GM21619 (cell line): ENCODE measurements at regions not wholly inside any gene's neighbourhood (a gene's known extent, or its start where the extent isn't known, plus 50 kb on each side); places are given as distances from the start of the nearest gene placed in this dataset.

Experiments
- ATAC-seq: cut with Tn5 transposase; IDR thresholded peaks from one replicate; pipeline ENCODE4 v1.9.1; 2021; ENCODE audit not compliant: unreplicated experiment

DNA sequence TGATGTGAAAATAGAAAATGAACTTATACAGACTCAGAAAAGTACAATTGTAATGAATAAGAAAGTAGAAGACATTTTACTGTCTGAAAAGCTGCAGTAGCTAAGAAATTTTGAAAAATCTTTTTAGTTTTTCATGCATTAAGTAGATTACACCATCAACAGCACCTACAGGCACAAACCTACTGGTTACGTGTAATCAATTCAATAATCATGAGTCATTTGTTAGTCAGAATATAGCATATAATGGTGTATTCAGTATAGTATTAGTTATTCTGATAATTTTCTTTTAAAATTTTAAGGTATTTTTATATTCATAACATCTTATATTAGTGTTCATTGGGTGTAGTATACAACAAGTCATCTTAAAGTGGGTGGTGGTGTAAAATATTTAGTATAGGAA, 550.5 kb upstream of the GBE1 start:
- ATAC-seq: no peak

DNA sequence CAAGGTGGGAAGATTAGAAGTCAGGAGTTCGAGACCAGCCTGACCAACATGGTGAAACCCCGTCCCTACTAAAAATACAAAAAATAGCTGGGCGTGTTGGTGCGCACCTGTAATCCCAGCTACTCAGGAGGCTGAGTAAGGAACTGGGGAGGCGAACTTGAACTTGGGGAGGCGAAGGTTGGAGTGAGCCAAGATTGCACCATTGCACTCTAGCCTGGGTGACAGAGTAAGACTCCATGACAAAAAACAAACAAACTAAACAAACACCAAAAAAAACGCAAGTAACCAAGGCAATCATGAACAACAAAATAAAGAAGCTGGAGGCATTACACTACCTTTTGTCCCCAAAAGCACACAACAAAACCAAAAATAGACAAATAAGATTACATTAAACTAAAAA, 547.3 kb upstream of the GBE1 start:
- ATAC-seq: no peak

DNA sequence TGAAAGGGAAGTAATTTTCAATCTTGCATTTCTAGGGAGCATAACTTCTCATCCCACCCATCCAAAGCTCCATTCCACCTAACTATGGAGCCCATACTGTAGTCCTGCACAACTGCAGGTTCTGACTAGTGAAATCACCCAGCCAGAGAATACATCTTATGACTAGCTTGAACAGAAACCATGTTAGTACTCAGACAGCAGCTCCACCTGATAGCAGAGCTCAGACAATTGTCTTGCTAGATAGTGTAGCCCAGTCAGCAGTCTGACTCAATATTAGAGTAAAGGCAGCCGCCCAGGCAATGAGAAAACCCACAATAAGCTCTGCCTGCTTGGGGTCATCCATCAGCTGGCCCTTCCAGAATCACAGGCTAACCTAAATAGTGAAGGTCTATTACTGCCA, 544.7 kb upstream of the GBE1 start:
- ATAC-seq: no peak

DNA sequence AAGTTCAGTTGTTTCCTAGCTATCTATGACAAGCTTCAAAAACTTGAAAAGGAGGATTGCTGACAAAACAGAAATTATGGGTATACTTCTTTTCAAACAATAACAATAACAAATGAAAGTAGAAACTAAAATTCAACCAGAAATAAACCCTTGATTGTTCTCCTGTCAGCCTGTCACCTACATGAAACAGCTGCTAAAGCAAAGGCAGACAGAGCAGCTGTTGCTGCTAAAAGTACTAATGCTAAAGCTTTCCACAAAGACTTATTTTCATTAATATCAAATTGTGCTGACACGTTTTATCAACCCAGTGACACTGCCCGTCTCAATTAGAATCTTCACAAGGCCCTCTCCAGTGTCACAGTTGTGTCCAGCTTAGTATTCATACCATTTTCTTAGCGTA, 533.2 kb upstream of the GBE1 start:
- ATAC-seq: no peak

DNA sequence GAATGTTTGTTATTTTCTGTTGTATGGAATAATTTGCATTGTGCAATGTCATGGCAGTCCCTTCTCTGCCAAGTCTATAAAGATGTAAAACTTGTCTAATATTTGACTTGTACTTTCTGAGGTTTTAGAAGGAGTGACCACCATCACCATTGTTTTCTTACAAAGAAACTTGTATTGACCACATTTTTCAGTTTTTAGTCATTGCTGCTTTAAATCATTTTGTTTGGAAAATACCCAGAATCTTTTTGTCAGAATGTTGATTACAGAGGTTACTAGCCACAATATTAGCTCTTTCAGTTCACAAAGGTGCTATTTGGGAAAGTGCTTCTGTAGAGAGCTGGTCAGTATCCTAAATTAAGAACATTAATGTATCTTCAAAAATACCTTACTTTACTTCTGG, 532.4 kb upstream of the GBE1 start:
- peak; percentile 84 for ATAC-seq

DNA sequence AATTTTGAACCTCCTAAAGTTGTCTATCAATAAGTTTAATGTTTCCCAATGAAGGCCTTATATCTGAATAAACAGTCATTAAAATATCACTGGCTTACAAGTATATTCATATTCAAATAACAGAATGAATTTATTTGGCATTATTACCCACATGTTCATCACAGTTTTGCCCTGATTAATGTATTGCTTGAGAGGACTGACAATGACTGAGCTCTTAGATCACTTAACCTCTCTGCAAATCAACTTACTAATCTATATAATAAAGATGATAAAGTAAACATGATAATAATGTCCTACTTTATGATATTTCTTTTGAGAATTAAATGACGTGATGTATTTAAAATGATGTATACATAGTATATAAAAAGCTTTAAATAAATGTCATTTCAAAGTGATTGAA, 532.0 kb upstream of the GBE1 start:
- no peak for ATAC-seq

DNA sequence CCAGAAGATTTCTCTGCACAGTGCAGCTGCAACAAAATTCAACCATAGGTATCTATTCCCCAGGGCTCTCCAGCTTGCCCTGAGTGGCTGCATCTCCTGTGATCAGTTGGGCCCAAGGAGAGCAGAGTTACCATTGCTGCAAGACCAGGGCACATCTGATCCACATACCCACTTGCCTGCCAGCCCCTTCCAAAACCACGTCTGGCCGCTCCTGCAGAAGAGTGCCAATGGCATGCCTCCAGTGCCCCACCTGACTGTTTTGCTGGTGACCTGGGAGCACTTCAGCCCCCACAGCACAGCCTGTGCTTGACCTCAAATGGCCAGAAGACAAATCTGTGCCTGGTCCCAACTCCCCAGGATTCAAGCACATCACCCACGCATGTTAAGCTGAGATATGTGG, 526.1 kb upstream of the GBE1 start:
- ATAC-seq: no peak

DNA sequence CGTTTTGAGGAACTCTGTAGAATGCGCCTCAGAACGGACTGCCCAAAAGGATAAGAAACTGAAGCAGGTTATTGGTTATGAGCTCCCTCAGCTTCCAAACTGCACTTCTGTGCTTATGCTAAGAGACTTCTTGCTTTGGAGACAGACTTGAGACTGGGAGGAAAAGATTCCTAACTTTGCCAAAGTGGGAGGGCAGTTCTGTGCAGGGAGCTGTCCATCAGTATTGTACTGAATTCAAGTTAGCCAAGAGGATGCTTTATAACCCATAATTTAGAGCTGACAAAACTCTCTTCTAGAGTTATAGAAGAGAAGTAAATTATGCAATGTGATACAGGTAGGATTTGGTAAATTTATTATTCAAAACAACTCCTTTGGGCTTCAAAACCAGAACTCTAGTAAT, 519.8 kb upstream of the GBE1 start:
- no peak for ATAC-seq

DNA sequence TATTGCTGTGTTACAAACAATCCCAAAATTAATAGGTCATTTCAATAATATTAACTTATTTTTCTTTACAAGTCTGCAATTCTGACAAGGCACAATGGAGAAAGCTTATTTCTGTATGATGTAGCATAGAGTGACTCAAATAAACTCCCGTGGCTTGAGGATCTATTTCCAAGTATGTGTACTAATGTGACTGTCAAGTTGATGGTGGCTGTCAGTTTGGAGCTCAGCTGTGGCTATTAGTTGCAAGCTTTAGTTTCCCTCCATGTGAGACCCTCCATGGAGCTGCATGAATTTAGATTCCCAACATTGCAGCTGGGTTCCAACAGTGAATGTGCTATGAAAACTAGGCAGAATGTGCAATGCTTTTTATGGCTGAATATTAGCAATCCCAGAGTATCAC, 515.5 kb upstream of the GBE1 start:
- no peak for ATAC-seq

DNA sequence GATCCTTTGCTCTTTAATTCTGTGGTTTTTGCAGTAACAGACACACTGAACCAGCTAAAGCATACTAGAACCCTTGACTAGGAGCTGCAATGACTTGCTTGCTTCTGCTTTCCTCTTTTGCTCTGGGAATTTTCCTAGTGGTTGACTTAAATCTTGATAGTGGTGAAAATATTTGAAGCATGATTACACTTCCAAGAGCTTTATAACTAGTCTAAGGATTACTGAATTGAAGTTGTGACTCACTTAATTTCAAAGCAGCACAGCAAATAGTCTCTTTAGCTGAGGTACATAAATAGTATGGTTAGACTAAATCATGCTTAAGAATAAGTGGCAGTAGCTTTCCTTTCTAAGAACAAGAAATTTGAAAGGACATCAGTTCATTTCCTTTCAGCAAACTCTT, 513.5 kb upstream of the GBE1 start:
- no peak for ATAC-seq

DNA sequence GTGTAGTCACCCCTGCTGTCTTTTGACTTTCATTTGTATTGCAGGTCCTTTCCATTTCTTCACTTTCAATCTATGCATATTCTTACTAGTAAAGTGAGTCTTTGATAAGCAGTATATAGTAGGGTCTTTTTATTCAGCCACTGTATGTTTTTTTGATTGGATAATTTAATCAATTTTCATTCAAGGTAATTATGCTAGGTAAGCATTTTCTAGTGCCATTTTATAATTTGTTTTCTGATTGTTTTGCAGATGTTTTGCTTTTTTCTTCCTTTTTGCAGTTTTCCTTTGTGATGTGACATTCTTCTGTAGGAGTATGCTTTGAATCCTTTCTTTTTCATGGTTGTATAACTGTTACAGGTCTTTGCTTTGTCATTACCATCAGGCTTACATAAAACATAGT, 504.3 kb upstream of the GBE1 start:
- ATAC-seq: no peak

DNA sequence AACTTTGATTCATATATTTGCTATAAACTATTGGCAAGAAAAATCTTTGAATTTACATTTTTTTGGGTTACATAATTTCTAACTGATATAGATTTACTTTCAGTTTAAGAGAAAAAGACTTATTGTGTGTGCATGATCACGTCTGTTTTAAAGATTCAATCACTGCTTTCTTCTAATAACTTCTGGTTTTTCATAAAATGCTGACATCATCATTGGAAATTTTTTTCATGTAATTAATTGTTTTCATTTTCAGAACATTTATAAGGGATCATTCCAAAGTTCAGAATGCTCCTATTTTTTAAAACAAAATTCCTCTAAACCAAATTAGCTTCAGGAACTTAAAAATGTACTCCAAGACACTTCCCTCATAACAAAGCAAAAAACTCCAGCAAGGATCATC, 500.7 kb upstream of the GBE1 start:
- no peak for ATAC-seq

DNA sequence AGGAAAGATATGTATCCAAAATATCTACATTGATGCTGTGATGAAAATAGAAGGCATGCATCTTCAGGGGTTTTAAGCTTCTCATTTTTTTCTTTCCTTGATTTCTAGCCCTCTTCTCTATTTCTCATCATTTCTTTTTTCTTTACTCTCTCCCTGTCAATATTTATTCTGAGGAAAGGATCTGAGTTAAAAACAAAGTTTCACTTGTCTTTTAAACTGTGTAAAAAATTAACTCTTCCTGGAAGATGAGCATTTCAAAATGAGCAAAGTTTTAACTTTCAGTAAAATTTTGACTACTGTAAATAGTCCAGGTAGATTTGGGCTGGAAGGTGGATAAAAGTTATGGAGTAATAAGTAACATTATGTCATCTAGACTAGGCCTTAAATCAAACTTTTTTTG, 500.2 kb upstream of the GBE1 start:
- ATAC-seq: no peak

DNA sequence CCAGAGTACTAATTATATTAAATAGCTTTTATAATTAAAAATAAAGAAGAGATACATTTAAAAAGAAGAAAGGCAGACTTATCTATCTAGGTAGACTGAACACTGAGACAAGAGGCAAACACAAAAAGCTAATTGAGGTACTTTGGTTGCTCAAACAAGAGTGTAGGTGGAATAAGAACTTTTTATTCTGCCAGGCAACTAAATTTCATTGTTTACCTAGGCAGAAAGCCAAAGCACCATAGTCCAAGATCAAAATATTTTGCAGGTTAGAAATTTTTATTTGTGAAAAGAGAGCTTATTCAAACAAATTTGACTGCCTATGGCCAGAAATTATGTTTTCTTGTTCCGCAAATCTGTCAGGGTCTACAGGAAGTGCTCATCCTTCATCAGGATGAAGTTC, 499.6 kb upstream of the GBE1 start:
- no peak for ATAC-seq

DNA sequence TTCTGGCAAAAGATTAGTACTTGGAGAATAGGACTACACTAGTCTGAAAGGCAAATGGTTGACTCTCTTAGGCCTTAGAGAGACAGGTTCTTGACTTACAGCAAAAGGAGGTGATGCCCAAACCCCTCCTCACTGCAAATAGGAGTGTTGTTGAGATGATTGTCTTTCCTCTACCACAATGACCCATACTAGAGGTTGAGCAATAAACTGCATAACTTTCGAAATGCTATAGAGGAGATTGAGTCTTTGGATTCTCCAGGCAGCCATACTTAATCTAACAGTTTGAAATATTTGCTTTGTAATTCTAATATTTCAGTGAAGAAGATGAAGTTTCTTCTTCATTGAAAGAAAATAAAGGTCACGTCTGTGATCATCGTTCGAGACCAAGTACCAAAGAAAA, 498.5 kb upstream of the GBE1 start:
- no peak for ATAC-seq

DNA sequence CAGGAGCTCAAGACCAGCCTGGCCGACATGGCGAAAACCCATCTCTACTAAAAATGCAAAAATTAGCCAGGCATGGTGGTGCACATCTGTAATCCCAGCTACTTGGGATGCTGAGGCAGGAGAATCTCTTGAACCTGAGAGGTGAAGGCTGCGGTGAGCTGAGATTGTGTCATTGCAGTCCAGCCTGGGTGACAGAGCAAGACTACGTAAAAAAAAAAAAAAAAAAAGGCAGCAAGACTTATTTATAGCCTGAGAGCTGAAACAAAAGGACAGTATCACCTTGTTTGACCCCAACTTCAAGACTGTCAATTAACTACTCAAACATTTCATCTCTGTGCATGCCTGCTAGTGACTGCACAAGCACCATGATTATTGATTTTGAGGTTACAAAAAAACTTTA, 478.9 kb upstream of the GBE1 start:
- ATAC-seq: no peak

DNA sequence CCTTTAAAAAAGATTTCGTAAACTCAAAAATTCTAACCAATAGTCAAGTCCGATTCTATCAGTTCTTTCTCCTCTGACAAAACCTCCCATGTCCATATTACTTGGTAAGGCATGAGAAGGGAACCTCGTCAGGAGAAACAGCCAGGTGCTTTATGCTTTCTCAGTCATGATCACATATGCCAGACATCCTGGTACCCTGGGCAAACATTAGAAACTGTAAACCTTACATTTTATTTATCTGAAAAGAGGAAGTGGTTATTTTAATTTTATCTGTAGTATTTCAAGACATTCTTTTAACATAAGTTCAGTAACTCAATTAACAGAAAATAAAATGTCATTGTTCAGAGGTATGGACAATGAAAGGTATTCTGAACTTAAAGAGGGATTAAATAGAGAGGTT, 474.8 kb upstream of the GBE1 start:
- no peak for ATAC-seq

DNA sequence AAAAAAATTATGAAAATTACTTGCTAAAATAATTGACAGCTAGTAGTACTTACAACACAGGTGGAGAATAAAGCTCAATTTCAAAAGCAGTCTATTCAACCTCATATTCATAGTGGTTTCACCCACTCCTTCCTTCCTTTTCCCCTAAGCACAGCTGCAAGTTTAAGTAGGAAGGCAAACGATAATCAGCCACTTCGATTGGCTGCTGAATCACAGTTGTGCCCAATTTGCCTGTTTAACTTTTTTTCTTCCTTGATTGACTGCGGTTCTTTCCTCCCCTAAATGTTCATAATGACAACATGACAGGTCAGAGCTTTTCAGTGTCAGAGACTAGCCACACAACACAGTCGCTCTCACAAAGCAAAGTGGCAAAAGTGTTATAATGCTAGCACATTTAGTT, 468.0 kb upstream of the GBE1 start:
- ATAC-seq: no peak

DNA sequence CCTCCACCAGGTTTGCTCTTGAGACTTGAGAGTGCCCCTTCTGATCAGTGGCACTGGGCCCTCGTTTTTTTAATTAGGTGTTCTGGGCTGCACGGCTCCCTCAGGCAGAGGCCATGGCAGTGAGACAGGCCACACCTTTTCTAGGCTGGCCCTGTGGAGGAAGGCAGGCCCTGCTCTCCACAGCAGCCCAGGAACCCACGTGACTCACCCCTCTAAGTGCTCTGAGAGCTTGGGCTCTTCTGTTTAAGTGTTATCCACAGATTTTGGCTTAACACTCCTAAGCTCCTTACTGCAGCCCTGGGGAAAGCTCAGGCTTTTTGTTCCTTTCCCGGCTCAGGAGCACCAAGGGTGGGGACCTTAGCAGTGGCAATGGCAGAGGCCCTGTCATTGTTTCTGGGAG, 463.2 kb upstream of the GBE1 start:
- no peak for ATAC-seq

DNA sequence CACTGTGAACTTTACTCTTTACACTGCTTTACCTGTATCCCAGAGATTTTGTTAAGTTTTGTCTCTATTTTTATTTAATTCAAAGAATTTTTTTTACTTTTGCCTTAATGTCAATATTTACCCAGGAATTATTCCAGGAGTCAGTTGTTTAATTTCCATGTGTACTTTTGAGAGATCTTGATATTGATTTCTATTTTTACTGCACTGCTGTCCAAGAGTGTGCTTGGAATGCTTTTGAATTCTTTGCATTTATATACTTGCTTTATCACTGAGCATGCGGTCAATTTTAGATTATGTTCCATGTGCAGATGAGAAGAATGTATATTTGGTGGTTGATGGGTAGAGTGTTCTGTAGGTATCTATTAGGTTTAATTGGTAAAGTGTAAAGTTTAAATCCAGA, 461.0 kb upstream of the GBE1 start:
- no peak for ATAC-seq

DNA sequence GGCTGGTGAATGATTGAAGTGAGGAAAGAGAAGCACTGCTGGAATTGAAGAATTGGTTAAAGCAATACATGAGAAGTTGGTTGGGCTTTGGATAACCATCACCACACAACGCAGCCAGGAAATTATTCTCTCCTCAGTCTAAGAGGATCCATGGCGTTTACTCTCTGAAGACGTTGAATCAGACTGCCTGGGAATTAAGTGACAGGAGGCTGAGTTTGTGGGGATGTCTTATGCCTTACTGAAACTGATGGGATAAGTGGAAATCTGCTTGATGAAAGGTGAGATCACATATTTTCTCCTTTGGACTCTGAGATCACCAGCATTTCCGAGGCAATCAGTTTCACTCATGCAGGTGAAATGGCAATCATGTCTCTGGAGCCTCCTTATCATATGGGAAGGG, 456.1 kb upstream of the GBE1 start:
- ATAC-seq: no peak

DNA sequence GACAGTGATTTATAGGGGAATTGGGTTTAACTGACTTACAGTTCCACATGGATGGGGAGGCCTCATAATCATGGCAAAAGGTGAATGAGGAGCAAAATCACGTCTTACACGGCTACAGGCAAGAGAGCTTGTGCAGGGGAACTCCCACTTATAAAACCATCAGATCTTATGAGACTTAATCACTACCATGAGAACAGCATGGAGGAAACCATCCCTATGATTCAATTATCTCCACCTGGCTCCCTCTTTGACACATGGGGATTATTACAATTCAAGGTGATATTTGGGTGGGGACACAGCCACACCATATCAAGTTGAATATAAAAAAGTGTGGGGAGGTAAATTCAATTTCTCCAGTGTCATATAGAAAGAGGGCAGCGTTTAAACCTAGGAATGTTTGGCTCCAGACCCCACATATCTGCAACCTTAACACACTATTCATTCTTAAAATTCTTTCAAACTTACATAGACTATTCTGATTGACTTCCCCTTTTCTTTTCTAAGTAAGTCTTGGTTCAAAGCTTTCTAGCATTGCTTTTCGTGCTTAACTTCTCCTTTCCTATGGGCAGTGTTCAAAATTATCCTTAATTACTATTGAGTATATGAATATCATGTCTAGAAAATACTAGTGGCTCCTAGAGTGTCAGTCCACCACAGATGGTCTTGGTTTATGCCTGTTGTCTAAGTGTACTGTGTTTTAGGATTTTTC, 446.7 kb upstream of the GBE1 start:
- no peak for ATAC-seq

DNA sequence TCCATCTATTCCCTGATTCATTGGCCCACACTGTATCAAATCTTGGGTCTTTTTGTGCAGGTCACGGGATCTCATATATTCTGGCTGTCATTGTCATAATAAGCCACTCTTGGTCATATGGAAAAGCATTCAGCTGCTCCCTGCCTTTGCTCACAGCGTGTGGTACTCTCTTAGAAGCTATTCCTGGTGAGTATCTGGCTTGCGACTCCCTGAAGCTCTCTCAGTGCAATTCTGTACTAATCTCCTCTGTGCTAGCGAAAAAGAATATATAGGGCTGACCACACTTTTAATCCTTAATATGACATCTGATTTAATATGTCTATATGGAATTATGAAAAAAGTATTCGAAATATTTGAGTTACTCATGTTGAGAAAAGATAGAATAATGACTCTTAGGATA, 440.8 kb upstream of the GBE1 start:
- ATAC-seq: no peak

DNA sequence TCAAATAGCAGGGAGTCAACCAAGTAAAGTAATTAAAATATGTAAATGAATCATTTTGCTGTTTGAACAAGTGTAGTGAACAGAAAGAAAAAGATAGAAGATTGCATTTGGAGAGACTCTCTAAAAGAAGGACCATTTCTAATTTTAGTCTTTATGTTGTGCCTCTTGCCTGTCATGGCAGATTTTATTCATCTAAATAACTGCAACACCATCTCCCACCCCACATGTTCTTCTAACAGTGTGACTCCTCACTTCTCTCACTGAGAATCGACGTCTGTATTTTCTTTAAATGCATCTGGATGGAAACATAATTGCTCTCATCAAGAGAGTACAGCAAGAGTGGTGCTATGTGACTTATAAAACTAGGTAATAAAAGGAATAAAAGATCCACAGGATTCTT, 439.9 kb upstream of the GBE1 start:
- ATAC-seq: no peak
